Skeletal muscle satellite cell (primary cell): ENCODE measurements at regions not wholly inside any gene's neighbourhood (a gene's known extent, or its start where the extent isn't known, plus 50 kb on each side); places are given as distances from the start of the nearest gene placed in this dataset.

Source experiments
- H3K27me3 ChIP-seq: 2 replicates; pipeline ENCODE4 v1.7.0; 2013; ENCODE audit warnings: low read length; ENCODE audit not compliant: control insufficient read depth, insufficient read depth
- H3K36me3 ChIP-seq: 2 replicates; pipeline ENCODE4 v1.7.0; 2013; ENCODE audit warnings: mild to moderate bottlenecking, control low read depth, low read length; ENCODE audit not compliant: insufficient read depth
- H3K4me1 ChIP-seq: 2 replicates; pipeline ENCODE4 v1.7.0; 2013; ENCODE audit warnings: low read length; ENCODE audit not compliant: control insufficient read depth, insufficient read depth
- H3K4me2 ChIP-seq: 2 replicates; pipeline ENCODE4 v1.7.0; 2013; ENCODE audit warnings: mild to moderate bottlenecking, low read length
- H3K4me3 ChIP-seq: 2 replicates; pipeline ENCODE4 v1.7.0; 2013; ENCODE audit warnings: low read length
- H3K9ac ChIP-seq: 2 replicates; pipeline ENCODE4 v1.7.0; 2013; ENCODE audit warnings: mild to moderate bottlenecking, low read depth, low read length, moderate library complexity
- H3K9me3 ChIP-seq: replicated peaks from 2 replicates; pipeline ENCODE4 v1.7.0; 2013; ENCODE audit warnings: mild to moderate bottlenecking, control low read depth, low read length

GRCh38 chr18:61664419-61665084, 228.3 kb downstream of the RNF152 start:
- no peak overlapping the region for H3K4me3 ChIP-seq
- no peak overlapping the region for H3K9ac ChIP-seq
- H3K27me3 ChIP-seq, result no peaks in the 10 kb centered on the region
- H3K4me2 ChIP-seq, result no peak overlapping the region
- H3K9me3 ChIP-seq, result no peaks in the 10 kb centered on the region
- H3K36me3 ChIP-seq, result no peaks in the 10 kb centered on the region
- peaks cover 4% of the 10 kb centered on the region for H3K4me1 ChIP-seq

- Histone ChIP-seq H3K36me3 (no peaks in the 10 kb centered on the region), H3K4me1 (peaks cover 4% of the 10 kb centered on the region), H3K27me3 (no peaks in the 10 kb centered on the region), H3K9ac (no peak overlapping the region), H3K9me3 (no peaks in the 10 kb centered on the region), H3K4me2 (no peak overlapping the region), H3K4me3 (no peak overlapping the region)
These were observed 230.1 kb downstream of the RNF152 start for GRCh38 chr18:61662726-61663125.

GRCh38 chr18:61658431-61658830, 234.4 kb downstream of the RNF152 start:
- no peaks in the 10 kb centered on the region for H3K9me3 ChIP-seq

GRCh38 chr18:61657066-61657732, 235.6 kb downstream of the RNF152 start:
- no peaks in the 10 kb centered on the region for H3K27me3 ChIP-seq

More at GRCh38 chr18:61658431-61658830, 234.4 kb downstream of the RNF152 start:
- no peaks in the 10 kb centered on the region for H3K27me3 ChIP-seq
- no peak overlapping the region for H3K4me3 ChIP-seq
- H3K4me1 ChIP-seq, result no peaks in the 10 kb centered on the region
- H3K9ac ChIP-seq, result no peak overlapping the region
- no peak overlapping the region for H3K4me2 ChIP-seq
- H3K36me3 ChIP-seq, result no peaks in the 10 kb centered on the region

GRCh38 chr18:61655630-61656029, 237.2 kb downstream of the RNF152 start:
- H3K4me3 ChIP-seq, result no peak overlapping the region
- H3K4me2 ChIP-seq, result no peak overlapping the region
- no peaks in the 10 kb centered on the region for H3K9me3 ChIP-seq
- H3K27me3 ChIP-seq, result no peaks in the 10 kb centered on the region
- H3K4me1 ChIP-seq, result no peaks in the 10 kb centered on the region
- H3K9ac ChIP-seq, result no peak overlapping the region
- H3K36me3 ChIP-seq, result no peaks in the 10 kb centered on the region

More at GRCh38 chr18:61657066-61657732, 235.6 kb downstream of the RNF152 start:
- H3K4me3 ChIP-seq, result no peak overlapping the region
- no peaks in the 10 kb centered on the region for H3K36me3 ChIP-seq
- no peaks in the 10 kb centered on the region for H3K9me3 ChIP-seq
- no peak overlapping the region for H3K4me2 ChIP-seq
- H3K9ac ChIP-seq, result no peak overlapping the region
- H3K4me1 ChIP-seq, result no peaks in the 10 kb centered on the region

- no peaks in the 10 kb centered on the region for H3K27me3 ChIP-seq
- H3K4me1 ChIP-seq, result no peaks in the 10 kb centered on the region
- H3K4me2 ChIP-seq, result no peak overlapping the region
- H3K9me3 ChIP-seq, result no peaks in the 10 kb centered on the region
- H3K4me3 ChIP-seq, result no peak overlapping the region
- H3K36me3 ChIP-seq, result no peaks in the 10 kb centered on the region
- H3K9ac ChIP-seq, result no peak overlapping the region
These were observed 238.8 kb downstream of the RNF152 start for GRCh38 chr18:61653823-61654551.

- Histone ChIP-seq H3K36me3 (no peaks in the 10 kb centered on the region), H3K9ac (no peak overlapping the region), H3K27me3 (no peaks in the 10 kb centered on the region), H3K4me1 (no peaks in the 10 kb centered on the region), H3K4me2 (no peak overlapping the region), H3K4me3 (no peak overlapping the region), H3K9me3 (no peaks in the 10 kb centered on the region)
These were observed 240.9 kb downstream of the RNF152 start for GRCh38 chr18:61651880-61652268.

GRCh38 chr18:61651145-61651879, 241.5 kb downstream of the RNF152 start:
- no peaks in the 10 kb centered on the region for H3K27me3 ChIP-seq
- H3K4me3 ChIP-seq, result no peak overlapping the region
- no peak overlapping the region for H3K4me2 ChIP-seq
- no peaks in the 10 kb centered on the region for H3K36me3 ChIP-seq
- no peaks in the 10 kb centered on the region for H3K9me3 ChIP-seq
- H3K4me1 ChIP-seq, result no peaks in the 10 kb centered on the region
- H3K9ac ChIP-seq, result no peak overlapping the region

GRCh38 chr18:61643884-61644647, 248.7 kb downstream of the RNF152 start:
- Histone ChIP-seq H3K9ac (no peak overlapping the region), H3K4me2 (no peak overlapping the region), H3K36me3 (no peaks in the 10 kb centered on the region), H3K4me3 (no peak overlapping the region), H3K4me1 (no peaks in the 10 kb centered on the region), H3K9me3 (no peaks in the 10 kb centered on the region), H3K27me3 (no peaks in the 10 kb centered on the region)

- H3K4me2 ChIP-seq, result no peak overlapping the region
- no peaks in the 10 kb centered on the region for H3K36me3 ChIP-seq
- no peaks in the 10 kb centered on the region for H3K9me3 ChIP-seq
- no peaks in the 10 kb centered on the region for H3K27me3 ChIP-seq
- peaks cover 6% of the 10 kb centered on the region for H3K4me1 ChIP-seq
- H3K9ac ChIP-seq, result no peak overlapping the region
- H3K4me3 ChIP-seq, result no peak overlapping the region
These were observed 252.9 kb downstream of the RNF152 start for GRCh38 chr18:61639886-61640285.
